ENCODE measurements at regions not wholly inside any gene's neighbourhood (a gene's known extent, or its start where the extent isn't known, plus 50 kb on each side); places are given as distances from the start of the nearest gene placed in this dataset.

DNA sequence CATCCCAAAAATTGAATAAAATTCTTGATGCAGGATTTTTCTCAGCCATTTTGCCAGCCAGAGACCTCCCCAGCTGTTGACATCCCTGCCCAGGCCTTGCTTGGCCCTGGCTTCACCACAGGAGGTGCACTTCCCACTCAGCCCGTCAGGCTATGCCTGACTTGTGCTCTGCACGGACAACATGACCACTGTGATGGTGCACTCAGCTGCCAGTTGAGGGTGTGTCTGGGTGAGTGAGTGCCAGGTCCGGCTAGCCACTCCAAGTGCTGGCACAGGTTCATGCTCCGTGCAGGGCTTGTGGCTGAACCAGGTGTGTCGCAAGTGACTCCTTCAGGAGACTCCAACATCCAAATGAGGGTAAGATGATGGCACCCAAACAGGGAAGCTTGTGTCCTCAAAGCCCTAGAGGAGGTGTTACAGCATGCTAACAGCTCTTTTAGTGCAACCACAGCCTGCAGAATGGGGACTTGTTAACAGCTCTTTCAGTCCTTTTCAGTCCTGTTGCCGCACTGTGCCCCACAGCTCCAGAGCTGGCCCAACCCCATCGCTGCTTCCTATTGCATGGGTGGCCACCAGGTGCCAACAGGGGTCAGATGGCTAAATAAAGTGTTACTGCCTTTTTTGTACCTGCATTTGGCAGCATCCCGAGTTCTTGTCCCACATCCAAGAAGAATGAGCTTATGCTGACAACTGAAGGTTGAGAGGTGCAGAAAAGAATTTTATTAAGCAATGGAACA lies 380.7 kb downstream of the SLITRK5 start:
- Histone ChIP-seq H3K4me1 (replicated peaks in 1 of 2; ENCODE audit: control insufficient read depth in 2 of 2, insufficient read depth in 2 of 2, low read length in 2 of 2) (no peaks in the 10 kb centered on the region), H3K27me3 (ENCODE audit: control insufficient read depth in 2 of 2, insufficient read depth in 2 of 2, low read length in 2 of 2) (no peaks in the 10 kb centered on the region), H3K36me3 (ENCODE audit: control insufficient read depth, insufficient read depth, low read length) (no peaks in the 10 kb centered on the region), H3K9me1 (ENCODE audit: control insufficient read depth, insufficient read depth, low read length) (no peaks in the 10 kb centered on the region), H3K79me2 (ENCODE audit: control insufficient read depth, insufficient read depth, low read length) (no peaks in the 10 kb centered on the region), H3K9me3 (replicated peaks; ENCODE audit: control insufficient read depth, insufficient read depth, low read depth, low read length) (no peaks in the 10 kb centered on the region), H2AFZ (ENCODE audit: low read depth, low read length) (no peak overlapping the region), H4K20me1 (replicated peaks; ENCODE audit: control insufficient read depth, insufficient read depth, low read length) (no peaks in the 10 kb centered on the region), H3K9ac (ENCODE audit: insufficient read depth in 1 of 2, low read depth in 2 of 2, low read length in 2 of 2) (no peak overlapping the region), H3K4me3 (no peak overlapping the region), H3K4me2 (ENCODE audit: insufficient read depth, low read length) (no peak overlapping the region), H3K27ac (ENCODE audit: extremely low read depth, low read depth, low read length) (no peak overlapping the region)
- intact Hi-C loops (cut with micrococcal nuclease) = no loop called here
- ATAC-seq = no peak
- CTCF ChIA-PET (ENCODE audit: low intra/inter-chr PET ratio) = no interaction called here
- DNase-seq (ENCODE audit: extremely low read depth in 1 of 4, low spot score in 3 of 4) = no peak
- POLR2A ChIA-PET = no interaction called here
- in situ Hi-C loops (cut with MboI) = no loop called here
- no TSS peak for BruUV-seq (replicated peaks)
- FAIRE-seq = no peak
- 0% methylated on average over 6 of the region's 8 CpGs for WGBS (ENCODE audit: insufficient coverage, low coverage, missing lambda C conversion rate)
- no peak for TF ChIP-seq U2AF1 (optimal IDR thresholded peaks at IDR 0.05; ENCODE audit: low read depth, low read length)
- TF ChIP-seq, protein P1, sequence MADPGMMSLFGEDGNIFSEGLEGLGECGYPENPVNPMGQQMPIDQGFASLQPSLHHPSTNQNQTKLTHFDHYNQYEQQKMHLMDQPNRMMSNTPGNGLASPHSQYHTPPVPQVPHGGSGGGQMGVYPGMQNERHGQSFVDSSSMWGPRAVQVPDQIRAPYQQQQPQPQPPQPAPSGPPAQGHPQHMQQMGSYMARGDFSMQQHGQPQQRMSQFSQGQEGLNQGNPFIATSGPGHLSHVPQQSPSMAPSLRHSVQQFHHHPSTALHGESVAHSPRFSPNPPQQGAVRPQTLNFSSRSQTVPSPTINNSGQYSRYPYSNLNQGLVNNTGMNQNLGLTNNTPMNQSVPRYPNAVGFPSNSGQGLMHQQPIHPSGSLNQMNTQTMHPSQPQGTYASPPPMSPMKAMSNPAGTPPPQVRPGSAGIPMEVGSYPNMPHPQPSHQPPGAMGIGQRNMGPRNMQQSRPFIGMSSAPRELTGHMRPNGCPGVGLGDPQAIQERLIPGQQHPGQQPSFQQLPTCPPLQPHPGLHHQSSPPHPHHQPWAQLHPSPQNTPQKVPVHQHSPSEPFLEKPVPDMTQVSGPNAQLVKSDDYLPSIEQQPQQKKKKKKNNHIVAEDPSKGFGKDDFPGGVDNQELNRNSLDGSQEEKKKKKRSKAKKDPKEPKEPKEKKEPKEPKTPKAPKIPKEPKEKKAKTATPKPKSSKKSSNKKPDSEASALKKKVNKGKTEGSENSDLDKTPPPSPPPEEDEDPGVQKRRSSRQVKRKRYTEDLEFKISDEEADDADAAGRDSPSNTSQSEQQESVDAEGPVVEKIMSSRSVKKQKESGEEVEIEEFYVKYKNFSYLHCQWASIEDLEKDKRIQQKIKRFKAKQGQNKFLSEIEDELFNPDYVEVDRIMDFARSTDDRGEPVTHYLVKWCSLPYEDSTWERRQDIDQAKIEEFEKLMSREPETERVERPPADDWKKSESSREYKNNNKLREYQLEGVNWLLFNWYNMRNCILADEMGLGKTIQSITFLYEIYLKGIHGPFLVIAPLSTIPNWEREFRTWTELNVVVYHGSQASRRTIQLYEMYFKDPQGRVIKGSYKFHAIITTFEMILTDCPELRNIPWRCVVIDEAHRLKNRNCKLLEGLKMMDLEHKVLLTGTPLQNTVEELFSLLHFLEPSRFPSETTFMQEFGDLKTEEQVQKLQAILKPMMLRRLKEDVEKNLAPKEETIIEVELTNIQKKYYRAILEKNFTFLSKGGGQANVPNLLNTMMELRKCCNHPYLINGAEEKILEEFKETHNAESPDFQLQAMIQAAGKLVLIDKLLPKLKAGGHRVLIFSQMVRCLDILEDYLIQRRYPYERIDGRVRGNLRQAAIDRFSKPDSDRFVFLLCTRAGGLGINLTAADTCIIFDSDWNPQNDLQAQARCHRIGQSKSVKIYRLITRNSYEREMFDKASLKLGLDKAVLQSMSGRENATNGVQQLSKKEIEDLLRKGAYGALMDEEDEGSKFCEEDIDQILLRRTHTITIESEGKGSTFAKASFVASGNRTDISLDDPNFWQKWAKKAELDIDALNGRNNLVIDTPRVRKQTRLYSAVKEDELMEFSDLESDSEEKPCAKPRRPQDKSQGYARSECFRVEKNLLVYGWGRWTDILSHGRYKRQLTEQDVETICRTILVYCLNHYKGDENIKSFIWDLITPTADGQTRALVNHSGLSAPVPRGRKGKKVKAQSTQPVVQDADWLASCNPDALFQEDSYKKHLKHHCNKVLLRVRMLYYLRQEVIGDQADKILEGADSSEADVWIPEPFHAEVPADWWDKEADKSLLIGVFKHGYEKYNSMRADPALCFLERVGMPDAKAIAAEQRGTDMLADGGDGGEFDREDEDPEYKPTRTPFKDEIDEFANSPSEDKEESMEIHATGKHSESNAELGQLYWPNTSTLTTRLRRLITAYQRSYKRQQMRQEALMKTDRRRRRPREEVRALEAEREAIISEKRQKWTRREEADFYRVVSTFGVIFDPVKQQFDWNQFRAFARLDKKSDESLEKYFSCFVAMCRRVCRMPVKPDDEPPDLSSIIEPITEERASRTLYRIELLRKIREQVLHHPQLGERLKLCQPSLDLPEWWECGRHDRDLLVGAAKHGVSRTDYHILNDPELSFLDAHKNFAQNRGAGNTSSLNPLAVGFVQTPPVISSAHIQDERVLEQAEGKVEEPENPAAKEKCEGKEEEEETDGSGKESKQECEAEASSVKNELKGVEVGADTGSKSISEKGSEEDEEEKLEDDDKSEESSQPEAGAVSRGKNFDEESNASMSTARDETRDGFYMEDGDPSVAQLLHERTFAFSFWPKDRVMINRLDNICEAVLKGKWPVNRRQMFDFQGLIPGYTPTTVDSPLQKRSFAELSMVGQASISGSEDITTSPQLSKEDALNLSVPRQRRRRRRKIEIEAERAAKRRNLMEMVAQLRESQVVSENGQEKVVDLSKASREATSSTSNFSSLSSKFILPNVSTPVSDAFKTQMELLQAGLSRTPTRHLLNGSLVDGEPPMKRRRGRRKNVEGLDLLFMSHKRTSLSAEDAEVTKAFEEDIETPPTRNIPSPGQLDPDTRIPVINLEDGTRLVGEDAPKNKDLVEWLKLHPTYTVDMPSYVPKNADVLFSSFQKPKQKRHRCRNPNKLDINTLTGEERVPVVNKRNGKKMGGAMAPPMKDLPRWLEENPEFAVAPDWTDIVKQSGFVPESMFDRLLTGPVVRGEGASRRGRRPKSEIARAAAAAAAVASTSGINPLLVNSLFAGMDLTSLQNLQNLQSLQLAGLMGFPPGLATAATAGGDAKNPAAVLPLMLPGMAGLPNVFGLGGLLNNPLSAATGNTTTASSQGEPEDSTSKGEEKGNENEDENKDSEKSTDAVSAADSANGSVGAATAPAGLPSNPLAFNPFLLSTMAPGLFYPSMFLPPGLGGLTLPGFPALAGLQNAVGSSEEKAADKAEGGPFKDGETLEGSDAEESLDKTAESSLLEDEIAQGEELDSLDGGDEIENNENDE (IDR thresholded peaks at IDR 0.05; ENCODE audit: low read depth, low read length) = no peak
- TF ChIP-seq ZNF165 (CRISPR knock-in tag; IDR thresholded peaks at IDR 0.05; ENCODE audit: borderline replicate concordance) = no peak
- TF ChIP-seq, protein P2, sequence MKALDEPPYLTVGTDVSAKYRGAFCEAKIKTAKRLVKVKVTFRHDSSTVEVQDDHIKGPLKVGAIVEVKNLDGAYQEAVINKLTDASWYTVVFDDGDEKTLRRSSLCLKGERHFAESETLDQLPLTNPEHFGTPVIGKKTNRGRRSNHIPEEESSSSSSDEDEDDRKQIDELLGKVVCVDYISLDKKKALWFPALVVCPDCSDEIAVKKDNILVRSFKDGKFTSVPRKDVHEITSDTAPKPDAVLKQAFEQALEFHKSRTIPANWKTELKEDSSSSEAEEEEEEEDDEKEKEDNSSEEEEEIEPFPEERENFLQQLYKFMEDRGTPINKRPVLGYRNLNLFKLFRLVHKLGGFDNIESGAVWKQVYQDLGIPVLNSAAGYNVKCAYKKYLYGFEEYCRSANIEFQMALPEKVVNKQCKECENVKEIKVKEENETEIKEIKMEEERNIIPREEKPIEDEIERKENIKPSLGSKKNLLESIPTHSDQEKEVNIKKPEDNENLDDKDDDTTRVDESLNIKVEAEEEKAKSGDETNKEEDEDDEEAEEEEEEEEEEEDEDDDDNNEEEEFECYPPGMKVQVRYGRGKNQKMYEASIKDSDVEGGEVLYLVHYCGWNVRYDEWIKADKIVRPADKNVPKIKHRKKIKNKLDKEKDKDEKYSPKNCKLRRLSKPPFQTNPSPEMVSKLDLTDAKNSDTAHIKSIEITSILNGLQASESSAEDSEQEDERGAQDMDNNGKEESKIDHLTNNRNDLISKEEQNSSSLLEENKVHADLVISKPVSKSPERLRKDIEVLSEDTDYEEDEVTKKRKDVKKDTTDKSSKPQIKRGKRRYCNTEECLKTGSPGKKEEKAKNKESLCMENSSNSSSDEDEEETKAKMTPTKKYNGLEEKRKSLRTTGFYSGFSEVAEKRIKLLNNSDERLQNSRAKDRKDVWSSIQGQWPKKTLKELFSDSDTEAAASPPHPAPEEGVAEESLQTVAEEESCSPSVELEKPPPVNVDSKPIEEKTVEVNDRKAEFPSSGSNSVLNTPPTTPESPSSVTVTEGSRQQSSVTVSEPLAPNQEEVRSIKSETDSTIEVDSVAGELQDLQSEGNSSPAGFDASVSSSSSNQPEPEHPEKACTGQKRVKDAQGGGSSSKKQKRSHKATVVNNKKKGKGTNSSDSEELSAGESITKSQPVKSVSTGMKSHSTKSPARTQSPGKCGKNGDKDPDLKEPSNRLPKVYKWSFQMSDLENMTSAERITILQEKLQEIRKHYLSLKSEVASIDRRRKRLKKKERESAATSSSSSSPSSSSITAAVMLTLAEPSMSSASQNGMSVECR (CRISPR knock-in tag; IDR thresholded peaks at IDR 0.05) = no peak
- TF ChIP-seq ZNF133 (CRISPR knock-in tag; IDR thresholded peaks at IDR 0.05) = no peak
- no peak for TF ChIP-seq TBL1XR1 (IDR thresholded peaks at IDR 0.05; ENCODE audit: low read length in 2 of 2)
- TF ChIP-seq ARNT (IDR thresholded peaks at IDR 0.05) = no peak

Data from K562 (cell line).